GM11168 (cell line): ENCODE measurements at regions not wholly inside any gene's neighbourhood (a gene's known extent, or its start where the extent isn't known, plus 50 kb on each side); places are given as distances from the start of the nearest gene placed in this dataset.

Source experiments
- in situ Hi-C: fragments of 300-500 bp; cut with MboI; formaldehyde crosslinking; loops from one replicate; pipeline ENCODE4 v1.12.0; 2022; ENCODE audit warnings: low sequenced_read_pairs; ENCODE audit not compliant: unreplicated experiment

DNA sequence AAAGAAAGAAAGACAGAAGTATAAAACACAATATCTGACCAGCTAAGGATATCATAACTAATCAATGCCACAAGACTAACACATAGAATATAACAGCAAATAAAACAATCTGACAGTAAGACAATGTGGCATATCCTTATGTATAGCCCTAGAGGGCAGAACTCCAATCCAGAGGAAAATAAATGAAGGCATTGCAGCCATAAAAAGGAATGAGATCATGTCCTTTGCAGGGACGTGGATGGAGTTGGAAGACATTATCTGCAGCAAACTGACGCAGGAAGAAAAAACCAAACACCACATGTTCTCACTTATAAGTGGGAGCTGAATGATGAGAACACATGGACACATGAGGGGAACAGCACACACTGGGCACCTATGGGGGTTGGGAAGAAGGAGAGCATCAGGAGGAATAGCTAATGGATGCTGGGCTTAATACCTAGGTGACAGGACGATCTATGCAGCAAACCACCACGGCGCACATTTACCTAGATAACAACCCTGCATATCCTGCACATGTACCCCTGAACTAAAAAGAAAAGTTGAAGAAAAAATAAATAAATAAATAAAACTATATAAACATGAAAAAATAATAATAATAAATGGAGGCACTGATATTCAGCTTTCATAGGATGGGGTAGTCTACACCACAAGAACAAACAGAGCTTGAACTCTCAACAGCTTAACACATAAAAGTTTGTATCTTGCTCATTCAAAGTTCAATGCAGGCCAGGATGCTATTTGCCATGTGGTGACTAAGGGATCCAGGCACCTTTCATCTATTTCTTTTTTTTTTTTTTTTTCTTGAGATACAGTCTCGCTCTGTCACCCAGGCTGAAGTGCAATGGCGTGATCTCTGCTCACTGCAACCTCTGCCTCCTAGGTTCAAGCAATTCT, 66.1 kb upstream of the KAT6B start:
- in situ Hi-C loops = loop anchor here (10.0 kb wide), 1 partner anchor 626 kb away; no protein-coding TSS in a partner anchor

- in situ Hi-C loops = loop anchor here (10.0 kb wide), 1 partner anchor 629 kb away; no protein-coding TSS in a partner anchor
Observed at GRCh38 chr10:74763934-74764591, 62.3 kb upstream of the KAT6B start.

- in situ Hi-C loops = loop anchor here (10.0 kb wide), 1 partner anchor 631 kb away; no protein-coding TSS in a partner anchor
Observed at GRCh38 chr10:74765465-74765975, 60.9 kb upstream of the KAT6B start.

DNA sequence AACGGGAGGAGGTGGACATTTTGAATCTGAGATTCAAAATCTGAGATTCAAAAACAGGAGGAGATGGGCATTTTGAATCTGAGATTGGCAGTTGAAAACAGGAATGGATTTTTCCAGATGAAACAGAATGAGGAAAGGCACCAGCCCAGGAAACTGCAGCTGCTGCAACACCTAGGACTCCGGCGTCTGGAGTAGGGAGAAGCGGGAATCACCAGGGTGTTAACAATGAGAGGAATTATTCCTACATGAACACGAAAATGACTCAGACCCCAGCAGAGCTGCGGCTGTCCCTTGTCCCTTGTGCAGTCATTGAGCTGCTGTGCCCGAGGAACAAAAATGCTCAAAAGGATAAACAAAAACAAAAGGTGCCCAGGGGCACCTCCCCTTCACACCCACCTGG, 59.9 kb upstream of the KAT6B start:
- in situ Hi-C loops = loop anchor here (10.0 kb wide), 1 partner anchor 632 kb away; no protein-coding TSS in a partner anchor

- in situ Hi-C loops = no loop called here
Observed at GRCh38 chr10:74770400-74770799, 56.0 kb upstream of the KAT6B start.

GRCh38 chr10:74771054-74771453, 55.3 kb upstream of the KAT6B start:
- in situ Hi-C loops = no loop called here

DNA sequence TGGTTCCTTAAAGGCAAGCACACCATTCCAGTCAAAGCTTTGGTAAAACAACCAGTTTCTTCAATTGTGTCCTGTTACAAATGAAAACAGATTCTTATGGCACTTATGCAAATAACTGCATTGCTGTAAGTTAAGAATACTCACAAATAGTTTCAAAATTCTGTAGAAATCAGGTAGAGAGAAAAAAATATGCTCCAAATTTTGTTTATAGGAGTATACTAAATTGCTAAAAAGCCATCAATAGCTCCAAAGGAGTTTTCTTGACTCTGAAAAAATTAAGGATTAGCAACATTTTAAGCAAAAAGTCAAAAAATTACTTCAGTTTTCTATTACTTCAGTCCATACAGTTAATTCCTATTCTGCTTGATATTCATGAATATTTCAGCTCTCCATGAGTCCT, 51.3 kb upstream of the KAT6B start:
- in situ Hi-C loops = no loop called here
